HG03095 (cell line): ENCODE measurements at regions not wholly inside any gene's neighbourhood (a gene's known extent, or its start where the extent isn't known, plus 50 kb on each side); places are given as distances from the start of the nearest gene placed in this dataset.
"Not testable (repeated sequence)": the region's sequence is repeated elsewhere in the genome, so short reads cannot be mapped to it uniquely, and the experiment has no call there.

Experiments
- ATAC-seq: cut with Tn5 transposase; IDR thresholded peaks from one replicate; pipeline ENCODE4 v1.9.1; 2021; ENCODE audit warnings: moderate library complexity; ENCODE audit not compliant: unreplicated experiment

- ATAC-seq = no peak
These were observed 171.6 kb upstream of the AUTS2 start for GRCh38 chr7:69426705-69427104.

DNA sequence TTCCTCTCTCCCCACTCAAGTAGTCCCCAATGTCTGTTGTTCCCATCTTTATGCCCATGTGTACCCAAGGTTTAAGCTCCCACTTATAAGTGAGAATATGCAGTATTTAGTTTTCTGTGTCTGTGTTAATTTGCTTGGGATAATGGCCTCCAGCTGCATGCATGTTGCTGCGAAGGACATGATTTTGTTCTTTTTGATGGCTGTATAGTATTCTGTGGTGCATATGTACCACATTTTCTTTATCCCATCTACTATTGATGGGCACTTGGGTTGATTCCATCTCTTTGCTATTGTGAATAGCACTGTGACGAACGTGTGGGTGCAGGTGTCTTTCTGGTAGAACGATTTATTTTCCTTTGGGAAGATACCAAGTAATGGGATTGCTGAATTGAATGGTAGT is 170.2 kb upstream of the AUTS2 start:
- no peak for ATAC-seq

GRCh38 chr7:69429911-69430383 is 168.3 kb upstream of the AUTS2 start:
- no peak for ATAC-seq

DNA sequence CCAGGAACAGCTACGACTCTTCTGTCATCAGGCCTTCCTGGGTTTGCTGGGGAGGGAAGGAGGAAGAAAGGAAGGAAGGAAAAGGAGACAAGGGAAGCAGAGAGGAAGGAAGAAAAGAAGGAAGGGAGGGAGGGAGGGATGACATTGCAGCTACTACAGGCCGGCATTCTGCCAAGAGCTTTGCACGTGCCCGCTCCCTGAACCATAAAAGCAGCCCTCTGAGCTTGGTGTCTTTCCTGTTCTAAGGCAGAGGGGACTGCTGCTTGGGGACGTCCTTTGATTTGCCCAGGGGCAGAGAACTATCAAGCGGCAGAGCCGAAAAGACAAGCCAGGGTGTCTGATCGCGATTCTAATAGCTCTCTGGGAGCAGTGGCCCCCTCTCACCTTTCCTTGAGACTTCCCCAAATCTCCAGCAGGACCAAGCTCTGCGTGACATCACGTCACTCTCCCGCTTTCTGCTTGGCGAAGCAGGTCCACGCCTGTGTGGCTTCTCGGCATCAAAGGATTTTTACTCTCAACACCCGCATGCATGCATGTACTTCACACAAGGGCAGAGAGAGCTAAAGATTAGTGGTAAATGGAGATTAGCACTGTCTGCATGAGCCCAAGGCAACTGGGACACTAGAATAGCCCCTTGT is 167.8 kb upstream of the AUTS2 start:
- ATAC-seq = no peak

GRCh38 chr7:69431626-69432025 is 166.6 kb upstream of the AUTS2 start:
- ATAC-seq = no peak

- ATAC-seq = not testable (repeated sequence)
These were observed 166.0 kb upstream of the AUTS2 start for GRCh38 chr7:69432276-69432675.

GRCh38 chr7:69433081-69433480 is 165.2 kb upstream of the AUTS2 start:
- ATAC-seq = no peak

GRCh38 chr7:69434398-69434815 is 163.9 kb upstream of the AUTS2 start:
- ATAC-seq = no peak

DNA sequence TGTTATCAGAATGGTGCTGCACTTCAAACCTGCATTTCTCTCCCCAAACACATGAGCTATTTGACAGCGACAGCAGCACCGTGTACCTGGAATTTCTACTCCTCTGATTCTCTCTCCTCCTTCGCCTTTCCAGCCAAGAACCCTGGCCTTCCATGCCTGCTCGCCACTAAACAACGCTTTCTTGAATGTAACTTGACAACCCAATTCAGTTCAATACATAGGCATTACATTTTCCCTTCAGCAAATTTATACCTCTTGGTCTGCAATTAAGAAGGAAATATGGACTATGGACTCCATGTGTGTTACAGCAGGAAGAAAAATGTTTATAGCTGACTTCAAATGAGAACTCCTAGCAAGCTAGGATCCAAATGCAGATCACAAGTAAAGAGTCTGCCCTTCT is 162.6 kb upstream of the AUTS2 start:
- no peak for ATAC-seq

- no peak for ATAC-seq
These were observed 161.3 kb upstream of the AUTS2 start for GRCh38 chr7:69436946-69437345.

DNA sequence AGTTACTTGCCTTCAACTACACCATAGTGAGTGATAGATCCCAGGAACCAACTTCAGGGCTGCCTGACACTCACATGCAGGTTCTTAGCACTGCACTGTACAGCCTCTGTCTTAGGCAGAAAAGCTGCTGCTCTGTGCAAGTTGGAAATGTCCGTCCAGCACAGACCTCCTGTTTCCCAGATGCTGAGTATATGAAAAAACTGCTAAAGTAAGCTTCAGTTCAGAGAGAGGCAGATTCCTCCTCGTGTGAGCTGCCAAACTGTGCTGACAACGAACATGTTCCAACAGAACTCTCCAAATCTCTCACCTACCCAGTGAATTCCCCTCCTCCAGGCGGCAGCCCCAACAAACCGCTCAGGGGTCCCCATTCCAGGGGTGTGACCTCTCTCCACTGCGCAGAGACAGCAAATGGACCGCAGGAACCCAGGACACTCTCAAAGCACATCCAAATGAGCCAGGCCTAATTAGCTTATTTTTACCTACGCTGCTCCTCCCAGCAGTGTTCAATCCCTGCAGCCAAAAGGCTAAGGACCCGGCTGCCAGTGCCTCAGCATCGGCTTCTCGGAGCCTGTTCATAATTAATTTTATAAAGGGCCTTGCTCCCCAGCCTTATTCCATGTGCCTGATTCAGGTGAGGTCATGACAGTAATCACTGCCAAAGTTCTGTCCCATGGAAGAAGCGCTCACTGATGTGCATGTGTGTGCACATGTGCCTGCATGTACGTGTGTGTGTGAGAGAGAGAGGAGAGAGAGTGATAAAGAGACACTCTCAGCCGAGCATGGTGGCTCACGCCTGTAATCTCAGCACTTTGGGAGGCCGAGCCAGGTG is 159.5 kb upstream of the AUTS2 start:
- no peak for ATAC-seq

DNA sequence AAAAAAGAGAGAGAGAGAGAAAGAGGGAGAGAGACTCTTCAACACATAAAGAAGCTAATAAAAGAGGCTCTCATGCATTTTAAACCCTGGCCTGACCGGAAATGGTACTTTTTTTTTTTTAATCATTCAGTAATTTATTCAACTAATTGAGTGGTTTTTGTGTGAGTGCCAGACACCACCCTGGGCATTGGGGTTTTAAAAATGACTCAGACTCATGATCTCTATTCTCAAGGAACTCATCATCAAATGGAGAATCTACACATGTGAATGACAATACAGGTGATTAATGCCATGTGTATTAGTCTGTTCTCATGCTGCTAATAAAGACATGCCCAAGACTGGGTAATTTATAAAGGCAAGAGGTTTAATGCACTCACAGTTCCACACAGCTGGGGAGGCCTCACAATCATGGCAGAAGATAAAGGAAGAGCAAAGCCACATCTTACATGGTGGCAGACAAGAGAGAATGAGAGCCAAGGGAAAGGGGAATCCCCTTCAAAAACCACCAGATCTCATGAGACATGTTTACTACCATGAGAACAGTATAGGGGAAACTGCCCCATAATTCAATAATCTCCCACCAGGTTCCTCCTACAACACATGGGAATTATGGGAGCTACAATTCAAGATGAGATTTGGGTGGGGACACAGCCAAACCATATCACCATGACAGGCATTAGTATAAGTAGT is 158.5 kb upstream of the AUTS2 start:
- ATAC-seq = no peak

DNA sequence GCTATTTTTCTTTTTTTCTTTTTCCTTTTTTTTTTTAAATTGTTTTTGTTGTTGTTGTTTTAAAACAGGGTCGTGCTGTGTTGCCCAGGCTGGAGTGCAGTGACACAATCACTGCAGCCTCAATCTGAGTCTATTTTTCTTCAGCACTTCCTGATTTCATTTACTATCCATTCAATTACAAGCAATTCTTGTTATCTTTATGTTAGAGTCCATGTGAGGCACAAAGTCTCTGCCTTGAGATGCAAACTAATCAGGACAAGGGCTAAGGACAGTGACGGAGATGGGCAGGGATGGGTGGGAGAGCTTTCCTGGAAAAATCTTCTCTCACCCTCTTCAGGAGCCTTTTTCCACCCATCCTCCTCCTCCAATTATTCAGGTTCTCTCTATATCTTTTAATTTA is 157.3 kb upstream of the AUTS2 start:
- no peak for ATAC-seq

DNA sequence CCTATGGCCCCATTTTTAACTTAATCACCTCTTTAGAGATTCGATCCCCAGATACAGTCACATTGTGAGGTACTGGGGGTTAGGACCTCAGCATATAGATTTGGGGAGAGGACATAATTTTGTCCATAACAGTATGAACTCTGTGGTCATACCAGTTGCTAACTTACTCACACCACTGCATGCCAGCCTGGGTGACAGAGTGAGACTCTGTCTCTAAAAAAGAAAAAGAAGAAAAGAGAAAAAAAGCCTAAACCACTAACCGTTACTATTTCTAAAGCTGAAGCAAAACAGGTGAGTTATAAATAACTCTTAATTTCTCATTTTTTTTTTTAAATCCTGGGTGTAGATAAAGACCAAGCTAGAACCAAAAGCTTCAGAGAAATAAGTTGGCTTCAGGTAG is 155.1 kb upstream of the AUTS2 start:
- ATAC-seq = no peak

DNA sequence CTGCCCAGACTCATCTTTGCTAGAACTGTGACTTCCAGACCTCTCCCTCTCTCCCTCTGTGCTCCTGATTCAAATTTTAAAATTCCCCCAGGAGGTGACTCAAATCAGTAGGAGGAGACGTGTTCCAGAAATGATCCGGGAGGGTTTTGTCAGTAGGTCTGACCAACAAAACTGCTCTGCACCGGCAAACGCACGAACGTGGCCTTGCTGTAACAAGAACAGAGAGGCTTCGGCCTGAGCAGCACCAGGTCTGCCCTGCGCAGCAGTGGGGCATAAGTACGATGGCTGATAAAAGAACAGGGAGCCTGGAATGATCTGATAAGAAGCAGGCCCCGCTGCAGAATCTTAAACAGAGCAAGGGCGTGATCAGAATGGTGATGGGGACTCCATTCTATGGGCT is 152.7 kb upstream of the AUTS2 start:
- no peak for ATAC-seq

GRCh38 chr7:69446213-69446612 is 152.1 kb upstream of the AUTS2 start:
- not testable (repeated sequence) for ATAC-seq

- no peak for ATAC-seq
These were observed 150.2 kb upstream of the AUTS2 start for GRCh38 chr7:69448071-69448470.

- ATAC-seq = no peak
These were observed 147.8 kb upstream of the AUTS2 start for GRCh38 chr7:69450456-69450855.

DNA sequence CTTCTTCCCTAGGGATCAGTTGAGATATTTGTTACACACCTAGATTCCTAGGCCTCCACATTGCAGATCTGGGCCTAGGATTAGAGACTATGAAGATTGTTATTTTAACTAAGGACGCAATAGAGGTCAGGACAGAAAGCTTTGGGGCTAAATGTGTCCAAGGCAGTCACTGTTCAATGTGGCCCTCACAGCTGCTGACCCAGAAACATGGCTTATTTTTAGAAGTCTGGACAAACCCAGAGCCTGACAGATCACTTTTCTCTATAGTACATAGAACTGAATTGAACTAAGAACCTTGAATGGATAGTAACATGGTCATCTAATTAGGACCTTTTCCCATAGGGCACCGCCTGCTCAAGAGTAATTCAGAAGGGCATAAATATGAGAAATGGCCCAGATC is 146.6 kb upstream of the AUTS2 start:
- ATAC-seq = no peak

DNA sequence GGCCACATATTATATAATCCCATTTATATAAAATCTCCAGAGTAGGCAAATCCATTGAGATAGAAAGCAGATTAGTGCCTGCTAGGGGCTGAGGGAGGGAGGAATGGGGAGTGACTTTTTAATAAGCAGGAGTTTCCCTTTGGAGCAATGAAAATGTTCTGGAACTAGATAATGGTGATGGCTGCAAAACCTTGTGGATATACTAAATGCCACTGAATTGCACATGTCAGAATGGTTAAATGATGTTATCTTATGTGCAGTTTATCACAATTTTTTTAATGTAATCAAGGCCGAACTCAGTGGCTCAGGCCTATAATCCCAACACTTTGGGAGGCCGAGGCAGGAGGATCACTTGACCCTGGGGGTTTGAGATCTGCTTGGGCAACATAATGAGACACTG is 145.5 kb upstream of the AUTS2 start:
- ATAC-seq = no peak

GRCh38 chr7:69457595-69458504 is 140.4 kb upstream of the AUTS2 start:
- no peak for ATAC-seq
